ENCODE measurements at regions not wholly inside any gene's neighbourhood (a gene's known extent, or its start where the extent isn't known, plus 50 kb on each side); places are given as distances from the start of the nearest gene placed in this dataset.
"Not testable (repeated sequence)": the region's sequence is repeated elsewhere in the genome, so short reads cannot be mapped to it uniquely, and the experiment has no call there.

GRCh38 chr4:69377562-69377961, 97.3 kb downstream of the UGT2B28 start:
- WGBS, 2 donors = 78 to 94% methylated on average over 7 of the region's 7 CpGs
- Histone ChIP-seq H3K36me3 (no peaks in the 10 kb centered on the region), H3K4me1 (no peaks in the 10 kb centered on the region), H3K27me3 (no peaks in the 10 kb centered on the region), H3K4me3 (no peak overlapping the region), H3K27ac (no peak overlapping the region), H3K9me3 (no peaks in the 10 kb centered on the region)
- DNase-seq (no peak), ATAC-seq (ENCODE audit: low FRiP score in 2 of 2) (no peak)
- TF ChIP-seq POLR2AphosphoS5 (IDR thresholded peaks at IDR 0.05) (no peak), POLR2A (IDR thresholded peaks at IDR 0.05) (no peak), EP300 (IDR thresholded peaks at IDR 0.05) (no peak)
- TF ChIP-seq, protein P1, sequence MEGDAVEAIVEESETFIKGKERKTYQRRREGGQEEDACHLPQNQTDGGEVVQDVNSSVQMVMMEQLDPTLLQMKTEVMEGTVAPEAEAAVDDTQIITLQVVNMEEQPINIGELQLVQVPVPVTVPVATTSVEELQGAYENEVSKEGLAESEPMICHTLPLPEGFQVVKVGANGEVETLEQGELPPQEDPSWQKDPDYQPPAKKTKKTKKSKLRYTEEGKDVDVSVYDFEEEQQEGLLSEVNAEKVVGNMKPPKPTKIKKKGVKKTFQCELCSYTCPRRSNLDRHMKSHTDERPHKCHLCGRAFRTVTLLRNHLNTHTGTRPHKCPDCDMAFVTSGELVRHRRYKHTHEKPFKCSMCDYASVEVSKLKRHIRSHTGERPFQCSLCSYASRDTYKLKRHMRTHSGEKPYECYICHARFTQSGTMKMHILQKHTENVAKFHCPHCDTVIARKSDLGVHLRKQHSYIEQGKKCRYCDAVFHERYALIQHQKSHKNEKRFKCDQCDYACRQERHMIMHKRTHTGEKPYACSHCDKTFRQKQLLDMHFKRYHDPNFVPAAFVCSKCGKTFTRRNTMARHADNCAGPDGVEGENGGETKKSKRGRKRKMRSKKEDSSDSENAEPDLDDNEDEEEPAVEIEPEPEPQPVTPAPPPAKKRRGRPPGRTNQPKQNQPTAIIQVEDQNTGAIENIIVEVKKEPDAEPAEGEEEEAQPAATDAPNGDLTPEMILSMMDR (IDR thresholded peaks at IDR 0.05) = no peak

- WGBS, 2 donors = 42 to 61% methylated on average over 3 of the region's 3 CpGs
These were observed 103.0 kb downstream of the UGT2B28 start for GRCh38 chr4:69383281-69383680.

GRCh38 chr4:69389111-69389510, 106.6 kb downstream of the UGT2B4 start:
- not testable (repeated sequence) for DNase-seq; ATAC-seq (ENCODE audit: low FRiP score in 2 of 2); H3K27me3 ChIP-seq; H3K9me3 ChIP-seq; H3K27ac ChIP-seq; H3K4me1 ChIP-seq; H3K4me3 ChIP-seq; H3K36me3 ChIP-seq
- WGBS, 2 donors = 63 to 72% methylated on average over 4 of the region's 4 CpGs

More at GRCh38 chr4:69383281-69383680, 103.0 kb downstream of the UGT2B28 start:
- Histone ChIP-seq H3K27ac (no peak overlapping the region), H3K36me3 (no peaks in the 10 kb centered on the region), H3K4me1 (no peaks in the 10 kb centered on the region), H3K4me3 (no peak overlapping the region), H3K27me3 (no peaks in the 10 kb centered on the region), H3K9me3 (no peaks in the 10 kb centered on the region)
- ATAC-seq (ENCODE audit: low FRiP score in 2 of 2) (peak; percentile 19 to 68), DNase-seq (no peak)
- TF ChIP-seq POLR2A (IDR thresholded peaks at IDR 0.05) (no peak), POLR2AphosphoS5 (IDR thresholded peaks at IDR 0.05) (no peak), EP300 (IDR thresholded peaks at IDR 0.05) (no peak)
- TF ChIP-seq, protein P1 (IDR thresholded peaks at IDR 0.05) = no peak

- Histone ChIP-seq H3K36me3 (no peaks in the 10 kb centered on the region), H3K4me3 (no peak overlapping the region), H3K9me3 (no peaks in the 10 kb centered on the region), H3K4me1 (no peaks in the 10 kb centered on the region), H3K27me3 (no peaks in the 10 kb centered on the region), H3K27ac (no peak overlapping the region)
- DNase-seq (no peak), ATAC-seq (ENCODE audit: low FRiP score in 2 of 2) (no peak)
- WGBS, 2 donors = 61 to 70% methylated on average over 2 of the region's 2 CpGs
- TF ChIP-seq, protein P1 (IDR thresholded peaks at IDR 0.05) = no peak
- TF ChIP-seq POLR2AphosphoS5 (IDR thresholded peaks at IDR 0.05) (no peak), EP300 (IDR thresholded peaks at IDR 0.05) (no peak), POLR2A (IDR thresholded peaks at IDR 0.05) (no peak)
These were observed 87.3 kb downstream of the UGT2B4 start for GRCh38 chr4:69408451-69408850.

DNA sequence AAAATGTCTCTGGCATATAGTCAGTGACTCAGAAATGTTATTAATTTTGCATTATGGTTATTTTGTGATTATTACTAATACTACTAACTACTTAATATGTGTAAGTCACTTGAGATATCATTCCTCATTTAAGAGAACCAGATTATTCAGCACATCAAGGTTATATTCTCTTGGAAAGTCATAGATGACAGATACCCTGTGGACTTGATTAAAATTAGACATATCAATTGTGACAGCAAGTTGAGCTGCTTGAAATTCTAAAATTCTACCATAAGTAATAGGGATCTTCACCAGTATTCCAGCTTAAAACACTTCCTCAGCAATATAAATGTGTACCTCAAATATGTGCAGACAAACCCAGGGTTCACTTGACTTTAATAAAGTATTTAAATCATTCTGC, 83.7 kb downstream of the UGT2B4 start:
- not testable (repeated sequence) for H3K4me3 ChIP-seq; H3K9me3 ChIP-seq; H3K4me1 ChIP-seq; DNase-seq; H3K27me3 ChIP-seq; H3K36me3 ChIP-seq; H3K27ac ChIP-seq; ATAC-seq (ENCODE audit: low FRiP score in 2 of 2)

DNA sequence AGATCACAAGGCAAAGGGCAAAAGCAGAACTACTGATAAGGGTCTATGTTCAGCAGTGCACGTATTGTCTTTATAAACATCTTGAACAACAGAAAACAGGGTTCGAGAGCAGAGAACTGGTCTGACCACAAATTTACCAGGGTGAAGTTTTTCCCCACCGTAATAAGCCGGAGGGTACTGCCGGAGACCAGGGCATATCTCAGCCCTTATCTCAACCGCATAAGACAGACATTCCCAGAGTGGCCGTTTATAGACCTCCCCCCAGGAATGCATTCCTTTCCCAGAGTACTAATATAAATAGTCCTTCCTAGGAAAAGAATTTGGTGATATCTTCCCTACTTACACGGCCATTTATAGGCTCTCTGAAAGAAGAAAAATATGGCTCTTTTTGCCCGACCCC, 71.0 kb downstream of the UGT2B4 start:
- not testable (repeated sequence) for H3K4me1 ChIP-seq; H3K36me3 ChIP-seq; H3K27me3 ChIP-seq; DNase-seq; H3K27ac ChIP-seq; ATAC-seq (ENCODE audit: low FRiP score in 2 of 2); H3K9me3 ChIP-seq; H3K4me3 ChIP-seq
- WGBS, 2 donors = 80 to 89% methylated on average over 9 of the region's 9 CpGs
